ENCODE measurements at regions not wholly inside any gene's neighbourhood (a gene's known extent, or its start where the extent isn't known, plus 50 kb on each side); places are given as distances from the start of the nearest gene placed in this dataset.

GRCh38 chr1:244955661-244956060 lies 91.3 kb upstream of the HNRNPU start:
- TF ChIP-seq CTCF (conservative IDR thresholded peaks at IDR 0.05; ENCODE audit: low read depth, low read length) = no peak
- TF ChIP-seq EZH2 (IDR thresholded peaks at IDR 0.05; ENCODE audit: borderline replicate concordance, low read depth, low read length, poor library complexity, severe bottlenecking) = no peak
